ENCODE measurements at regions not wholly inside any gene's neighbourhood (a gene's known extent, or its start where the extent isn't known, plus 50 kb on each side); places are given as distances from the start of the nearest gene placed in this dataset.
A peak's percentile ranks its signal among the peaks of the same experiment; 100 is the strongest.
"Not testable (repeated sequence)": the region's sequence is repeated elsewhere in the genome, so short reads cannot be mapped to it uniquely, and the experiment has no call there.

- no peak for DNase-seq (ENCODE audit: low read depth in 2 of 2)
These were observed 126.2 kb upstream of the VLDLR start for GRCh38 chr9:2495221-2496005.

- no peak for DNase-seq (ENCODE audit: low read depth in 2 of 2)
These were observed 125.4 kb upstream of the VLDLR start for GRCh38 chr9:2496169-2496568.

- DNase-seq (ENCODE audit: low read depth in 2 of 2) = no peak
These were observed 124.7 kb upstream of the VLDLR start for GRCh38 chr9:2496934-2497333.

DNA sequence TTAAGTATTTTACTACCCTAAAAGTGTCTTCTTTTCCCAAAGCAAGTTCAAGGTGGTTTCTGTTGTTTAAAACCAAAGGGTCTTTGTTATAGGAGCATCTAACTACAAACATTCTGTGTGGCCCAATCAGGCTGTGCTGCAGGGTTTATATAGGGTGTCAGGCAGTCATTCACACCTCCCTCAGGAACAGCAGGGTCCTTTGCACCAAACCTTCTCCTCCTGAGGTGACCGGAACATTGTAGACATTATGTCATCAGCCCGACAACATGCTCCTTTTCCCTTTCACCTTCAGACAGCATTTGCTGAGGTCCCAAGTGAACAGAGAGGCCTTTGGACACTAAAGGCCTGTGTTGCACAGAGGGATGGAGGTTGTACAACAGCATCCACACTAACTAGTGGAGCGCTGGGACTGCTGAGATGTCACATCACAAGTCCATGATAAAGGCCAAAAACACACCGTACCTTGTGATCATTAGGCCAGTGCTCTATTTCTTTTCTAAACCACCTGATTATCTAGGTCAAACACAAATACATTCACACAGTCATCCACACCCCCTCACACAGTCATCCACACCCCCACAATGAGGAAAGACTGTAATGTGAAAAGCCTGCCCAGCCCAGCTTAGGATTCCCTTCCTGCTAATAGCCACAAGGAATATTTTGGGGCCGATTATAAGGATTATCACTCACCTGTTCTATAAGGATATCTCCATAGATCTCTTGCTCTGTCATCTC is 123.8 kb upstream of the VLDLR start:
- DNase-seq (ENCODE audit: low read depth in 2 of 2) = no peak

- DNase-seq (ENCODE audit: low read depth in 2 of 2) = no peak
These were observed 119.4 kb upstream of the VLDLR start for GRCh38 chr9:2502210-2502609.

- DNase-seq (ENCODE audit: low read depth in 2 of 2) = no peak
These were observed 118.8 kb upstream of the VLDLR start for GRCh38 chr9:2502760-2503159.

DNA sequence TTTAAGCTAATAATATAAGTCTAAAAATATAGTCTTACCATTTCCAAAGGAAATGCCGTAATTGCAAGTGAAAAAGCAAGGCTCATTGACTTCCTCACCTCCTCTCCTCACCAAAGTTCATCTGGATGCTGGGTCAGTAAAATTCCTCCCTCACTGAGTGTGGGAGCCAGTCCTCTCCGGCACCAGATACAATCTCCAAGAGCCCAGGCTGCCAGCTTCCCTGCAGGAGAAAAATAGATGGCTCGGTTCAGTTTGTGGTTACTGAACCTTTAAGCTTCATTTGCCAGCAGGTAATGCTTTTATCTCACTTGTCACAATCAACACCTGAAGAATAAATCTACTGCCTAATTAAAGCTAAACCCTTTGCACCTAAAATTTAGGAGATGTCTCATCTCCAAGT is 115.3 kb upstream of the VLDLR start:
- DNase-seq (ENCODE audit: low read depth in 2 of 2) = no peak

DNA sequence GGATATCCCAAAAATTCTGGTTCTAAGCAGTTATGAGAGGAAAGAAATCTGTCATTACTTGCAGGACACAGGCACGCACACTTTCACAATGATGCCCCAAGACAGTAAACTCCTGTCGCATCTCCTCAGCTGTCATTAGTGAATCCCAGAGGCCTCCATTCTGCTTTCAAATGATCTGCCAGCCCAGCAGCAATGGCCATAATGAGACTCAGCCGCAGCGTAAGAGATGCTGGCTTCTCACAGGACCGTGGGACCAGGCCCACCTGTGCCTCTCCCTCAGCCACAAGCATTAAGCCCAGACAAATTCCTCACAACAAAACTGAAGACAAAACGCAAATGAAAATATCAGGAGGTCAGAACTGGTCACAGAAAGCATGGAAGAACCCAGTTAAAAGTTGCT is 98.0 kb upstream of the VLDLR start:
- no peak for DNase-seq (ENCODE audit: low read depth in 2 of 2)

GRCh38 chr9:2524601-2525000 is 97.0 kb upstream of the VLDLR start:
- DNase-seq (ENCODE audit: low read depth in 2 of 2) = no peak

- DNase-seq (ENCODE audit: low read depth in 2 of 2) = no peak
These were observed 96.4 kb upstream of the VLDLR start for GRCh38 chr9:2525147-2525546.

GRCh38 chr9:2526071-2526828 is 95.3 kb upstream of the VLDLR start:
- no peak for DNase-seq (ENCODE audit: low read depth in 2 of 2)

- no peak for DNase-seq (ENCODE audit: low read depth in 2 of 2)
These were observed 90.1 kb upstream of the VLDLR start for GRCh38 chr9:2531481-2531880.

GRCh38 chr9:2536511-2536910 is 85.1 kb upstream of the VLDLR start:
- no peak for DNase-seq (ENCODE audit: low read depth in 2 of 2)

DNA sequence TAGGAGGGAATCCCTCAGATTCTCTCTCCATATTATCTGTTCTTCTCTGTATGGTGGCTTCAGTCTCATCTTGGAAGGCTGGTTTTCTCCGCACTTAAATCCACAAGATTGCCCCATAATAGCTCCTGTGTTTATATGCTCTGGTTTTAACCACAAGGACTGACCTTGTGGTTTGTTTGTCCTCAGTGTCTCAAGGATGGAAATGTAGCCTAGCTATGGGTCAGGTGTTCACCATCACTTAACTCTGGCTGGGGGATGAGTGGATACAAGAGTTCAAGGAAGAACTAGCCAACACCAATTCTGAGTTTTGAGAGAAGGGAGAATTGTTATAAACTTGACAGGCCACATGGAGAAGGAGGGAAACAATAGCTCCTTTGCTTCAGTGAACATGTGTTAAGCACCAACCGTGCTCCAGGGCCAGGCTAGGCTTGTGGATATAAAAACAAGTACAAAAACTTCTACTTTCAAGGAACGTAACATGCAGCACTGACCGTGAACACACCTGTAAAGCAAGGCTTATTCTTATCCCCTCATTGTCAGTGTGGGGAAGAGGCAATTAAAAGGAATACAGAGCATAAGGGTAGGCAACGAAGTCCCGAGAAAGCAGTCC is 75.6 kb upstream of the VLDLR start:
- no peak for DNase-seq (ENCODE audit: low read depth in 2 of 2)

- not testable (repeated sequence) for DNase-seq (ENCODE audit: low read depth in 2 of 2)
These were observed 65.5 kb upstream of the VLDLR start for GRCh38 chr9:2555899-2556600.

- no peak for DNase-seq (ENCODE audit: low read depth in 2 of 2)
These were observed 63.9 kb upstream of the VLDLR start for GRCh38 chr9:2557693-2558092.

DNA sequence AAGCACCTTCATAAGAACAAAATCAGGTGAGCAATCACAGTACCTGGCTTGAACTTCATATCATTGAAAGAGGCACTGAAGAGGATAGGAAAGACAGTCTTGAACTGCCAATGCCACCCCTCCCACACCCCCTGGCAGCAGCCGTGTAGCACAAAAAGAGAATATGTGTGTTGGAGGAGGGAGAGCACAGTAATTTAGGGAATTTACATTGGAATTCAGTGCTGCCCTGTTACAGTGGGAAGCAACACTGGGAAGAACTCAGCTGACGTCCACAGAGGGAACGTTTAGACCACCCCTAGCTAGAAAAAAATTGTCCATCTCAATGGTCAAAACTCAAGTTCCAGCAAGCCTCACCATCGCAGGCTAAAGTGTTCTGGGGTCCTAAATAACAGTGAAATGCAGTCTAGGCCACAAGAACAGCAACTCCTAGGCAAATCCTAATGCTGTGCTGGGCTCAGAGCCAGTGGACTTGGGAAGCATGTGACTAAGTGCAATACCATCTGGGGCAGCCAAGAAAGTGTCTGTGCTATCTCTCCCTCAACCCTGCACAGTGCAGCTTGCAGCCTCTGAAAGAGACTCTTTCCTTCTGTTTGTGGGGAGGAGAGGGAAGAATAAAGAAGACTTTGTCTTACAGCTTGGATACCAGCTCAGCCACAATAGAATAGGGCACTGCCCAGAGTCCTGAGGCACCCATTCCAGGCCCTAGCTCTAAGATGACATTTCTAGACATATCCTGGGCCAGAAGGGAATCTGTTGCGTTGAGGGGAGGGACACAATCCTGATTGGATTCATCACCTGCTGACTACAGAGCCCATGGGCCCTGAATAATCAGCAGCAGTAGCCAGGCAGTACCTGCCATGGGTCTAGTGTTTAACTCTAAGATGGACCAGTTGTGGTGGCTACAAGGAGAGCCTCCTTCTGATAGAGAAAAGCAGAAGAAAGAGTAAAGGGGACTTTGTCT is 62.1 kb upstream of the VLDLR start:
- peak in 1 of 2 donors; percentile 21 for DNase-seq (ENCODE audit: low read depth in 2 of 2)

DNA sequence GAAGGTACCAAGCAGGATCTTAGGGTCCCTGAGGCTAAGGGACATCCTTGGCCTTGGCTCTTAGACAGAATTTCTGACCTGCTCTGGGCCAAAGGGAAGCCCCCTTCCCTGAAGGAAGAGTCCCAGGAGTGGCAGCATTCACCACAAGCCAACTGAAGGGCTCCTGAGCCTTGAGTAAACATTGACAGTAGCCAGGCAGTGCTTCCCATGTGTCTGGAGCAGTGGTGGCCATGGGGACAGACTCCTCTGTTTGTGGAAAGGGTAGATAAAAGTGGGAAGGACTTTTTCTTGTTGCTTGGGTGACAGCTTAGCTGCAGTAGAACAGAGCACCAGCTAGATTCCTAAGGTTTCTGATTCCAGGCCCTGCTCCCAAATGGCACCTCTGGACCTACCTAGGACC is 61.4 kb upstream of the VLDLR start:
- DNase-seq (ENCODE audit: low read depth in 2 of 2) = no peak

DNA sequence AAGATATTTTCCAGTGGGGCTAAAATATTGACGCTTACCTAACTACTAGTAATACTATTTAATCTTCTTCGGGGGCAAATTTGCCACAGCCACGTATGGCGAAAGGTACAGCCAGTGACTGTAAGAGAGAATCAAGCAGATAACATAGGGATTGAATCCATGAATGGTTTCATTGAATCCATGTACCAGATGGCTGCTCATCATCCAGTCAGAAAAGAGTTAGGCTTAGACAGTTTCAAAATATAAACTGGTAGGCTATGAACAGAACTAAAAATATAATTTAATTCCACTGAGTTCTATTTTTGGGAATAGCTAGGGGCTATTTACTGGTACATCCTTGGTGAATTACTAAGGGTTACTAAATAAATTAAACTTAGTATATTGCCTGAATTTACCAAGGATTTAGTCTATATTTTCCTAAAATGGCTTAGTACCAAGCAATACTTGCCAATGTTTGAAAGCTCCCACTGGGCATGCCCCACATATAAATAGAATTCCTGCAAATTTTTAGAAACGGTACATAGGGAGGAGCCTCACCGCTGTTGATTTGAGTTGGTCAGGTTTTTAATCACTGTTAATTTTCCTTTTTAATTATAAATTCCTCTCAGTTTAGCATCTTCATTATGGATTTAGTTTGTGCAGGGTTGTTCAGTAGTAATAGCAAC is 55.8 kb upstream of the VLDLR start:
- DNase-seq (ENCODE audit: low read depth in 2 of 2) = no peak

- DNase-seq (ENCODE audit: low read depth in 2 of 2) = no peak
These were observed 53.7 kb upstream of the VLDLR start for GRCh38 chr9:2567922-2568321.
